HG02759 (cell line): ENCODE measurements at regions not wholly inside any gene's neighbourhood (a gene's known extent, or its start where the extent isn't known, plus 50 kb on each side); places are given as distances from the start of the nearest gene placed in this dataset.

Experiments used
- ATAC-seq: cut with Tn5 transposase; IDR thresholded peaks from one replicate; pipeline ENCODE4 v1.9.1; 2021; ENCODE audit warnings: mild to moderate bottlenecking, moderate library complexity; ENCODE audit not compliant: unreplicated experiment

DNA sequence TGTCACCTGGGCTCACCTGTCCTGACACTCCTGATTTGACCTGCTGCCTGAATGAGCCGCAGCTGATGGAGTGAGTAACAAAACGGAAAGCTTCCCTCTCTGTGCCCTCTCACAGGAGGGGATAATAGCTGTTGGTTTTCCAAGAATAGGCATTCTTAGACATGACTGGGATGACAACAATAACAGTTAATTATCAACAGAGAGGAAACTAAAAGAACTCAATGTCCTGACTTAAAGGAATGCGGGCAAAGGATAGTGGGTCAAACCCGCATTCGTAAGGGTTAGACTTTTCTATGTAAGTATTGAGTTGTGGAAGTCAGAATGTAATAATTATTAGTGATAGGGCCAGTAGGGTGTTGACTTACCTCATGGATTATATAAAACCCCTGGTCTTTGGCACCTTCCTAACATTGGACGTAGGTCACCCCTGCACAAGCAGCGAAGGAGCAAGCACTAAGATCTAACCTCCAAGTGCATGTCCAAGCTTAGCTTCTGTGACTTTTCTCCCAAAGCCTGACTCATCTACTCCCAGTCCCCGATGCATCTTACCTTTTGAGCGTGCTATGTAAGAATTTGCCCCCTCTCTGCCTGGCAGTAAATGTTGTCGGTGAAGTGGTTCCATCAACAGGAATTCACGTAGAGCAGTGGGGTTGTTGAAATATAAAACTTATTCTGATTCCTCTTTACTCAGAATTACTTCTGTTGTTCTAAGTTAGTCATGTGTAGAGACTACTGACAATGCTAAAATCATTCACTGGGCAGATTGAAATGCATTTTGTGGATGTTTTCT is 442.3 kb downstream of the FGF9 start:
- ATAC-seq: no peak

DNA sequence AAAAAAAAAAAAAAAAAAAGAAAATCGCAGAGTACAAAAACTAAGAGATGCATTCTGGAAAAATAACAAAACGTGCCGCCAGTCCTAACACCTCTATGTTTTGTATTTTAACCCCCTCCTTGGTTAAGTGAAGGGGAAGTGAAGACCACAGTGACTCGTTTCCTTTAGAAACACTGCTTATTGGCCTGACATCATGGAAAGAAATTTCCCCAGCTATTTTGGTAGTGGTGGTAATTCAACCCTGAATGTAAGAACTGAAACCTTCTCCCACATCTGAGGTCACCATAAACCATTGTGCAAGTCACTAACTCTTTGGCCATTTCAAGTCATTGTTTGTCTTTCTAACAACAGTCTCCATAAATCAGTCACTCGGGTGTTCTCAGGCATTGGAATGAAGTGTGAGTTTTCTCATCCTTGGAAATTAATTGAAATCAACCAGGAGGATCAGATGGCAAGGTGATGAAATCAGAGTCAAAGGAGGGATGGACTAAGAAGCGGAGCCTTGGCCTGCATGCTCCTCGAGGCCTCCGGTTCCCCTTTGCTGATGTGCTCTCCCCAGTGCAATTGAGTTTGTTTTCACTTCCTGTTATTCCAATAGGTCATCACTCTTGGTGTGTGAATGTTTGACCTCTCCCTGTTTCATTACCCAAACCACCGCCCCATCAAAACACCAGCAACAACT is 443.9 kb downstream of the FGF9 start:
- ATAC-seq: peak; percentile 92

DNA sequence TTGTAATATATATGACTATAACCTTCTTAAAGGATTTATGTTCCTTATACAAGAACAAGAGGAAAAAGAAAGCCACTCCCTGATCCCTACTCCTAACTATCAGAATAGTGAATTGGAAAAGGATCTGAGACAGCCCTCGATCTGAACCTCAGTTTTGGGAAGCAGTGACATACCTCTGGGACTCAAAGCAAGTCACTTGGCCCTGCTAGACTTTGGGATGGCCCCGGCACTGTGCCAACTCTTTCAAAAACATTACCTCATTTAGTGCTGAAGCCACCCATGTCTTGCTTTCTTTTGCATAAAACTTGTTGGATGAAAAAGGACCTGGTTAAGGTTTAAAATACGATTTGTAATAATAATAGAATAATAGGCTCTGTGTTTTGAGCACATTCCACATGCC is 447.3 kb downstream of the FGF9 start:
- ATAC-seq: no peak

DNA sequence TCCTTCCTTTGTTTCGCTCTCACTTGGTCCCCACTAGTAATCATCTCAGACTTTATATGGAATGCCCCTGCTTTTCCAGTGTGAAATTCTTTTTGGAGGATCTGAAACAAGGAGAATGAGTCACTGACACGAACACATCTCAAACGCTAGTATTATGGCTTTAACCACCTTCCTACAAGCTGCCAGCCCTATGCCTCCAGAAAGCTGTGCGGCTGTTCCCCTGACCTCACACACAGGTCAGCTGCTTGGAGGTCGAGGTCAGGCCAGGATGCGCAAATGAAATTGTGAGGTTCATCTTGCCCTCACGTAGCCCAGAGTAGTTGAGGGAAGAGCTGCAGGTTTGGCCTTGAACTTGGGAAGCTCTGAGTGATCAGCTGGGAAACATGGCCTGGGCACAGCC is 449.8 kb downstream of the FGF9 start:
- no peak for ATAC-seq

DNA sequence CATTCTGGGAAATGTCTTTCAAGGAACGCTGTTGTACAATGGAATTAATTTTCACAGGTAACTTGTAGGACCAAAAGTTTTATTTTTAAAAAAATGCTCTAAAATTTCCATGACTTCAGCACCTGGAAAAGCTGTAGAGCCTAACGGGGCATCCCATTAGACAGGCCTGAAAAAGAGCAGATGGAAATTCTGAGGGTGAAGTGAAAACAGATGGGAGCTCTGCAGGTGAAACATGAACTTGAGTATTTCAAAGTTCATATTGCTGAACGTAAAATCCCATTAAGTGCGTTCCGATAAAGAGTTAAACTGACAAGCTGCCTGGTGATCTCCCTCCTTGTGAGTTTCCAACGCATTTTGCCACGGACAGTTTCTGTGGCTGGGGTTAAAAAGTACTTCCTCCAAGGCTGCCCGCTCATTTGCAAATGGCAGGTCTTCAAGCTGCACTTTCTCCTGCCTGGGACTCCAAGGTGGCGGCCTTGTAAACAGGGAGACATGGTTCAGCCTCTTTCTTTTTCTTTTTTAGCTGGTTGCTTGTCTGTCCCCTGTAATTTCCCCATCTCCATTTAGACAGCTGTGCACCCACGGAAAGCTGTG is 450.4 kb downstream of the FGF9 start:
- peak; percentile 41 for ATAC-seq

DNA sequence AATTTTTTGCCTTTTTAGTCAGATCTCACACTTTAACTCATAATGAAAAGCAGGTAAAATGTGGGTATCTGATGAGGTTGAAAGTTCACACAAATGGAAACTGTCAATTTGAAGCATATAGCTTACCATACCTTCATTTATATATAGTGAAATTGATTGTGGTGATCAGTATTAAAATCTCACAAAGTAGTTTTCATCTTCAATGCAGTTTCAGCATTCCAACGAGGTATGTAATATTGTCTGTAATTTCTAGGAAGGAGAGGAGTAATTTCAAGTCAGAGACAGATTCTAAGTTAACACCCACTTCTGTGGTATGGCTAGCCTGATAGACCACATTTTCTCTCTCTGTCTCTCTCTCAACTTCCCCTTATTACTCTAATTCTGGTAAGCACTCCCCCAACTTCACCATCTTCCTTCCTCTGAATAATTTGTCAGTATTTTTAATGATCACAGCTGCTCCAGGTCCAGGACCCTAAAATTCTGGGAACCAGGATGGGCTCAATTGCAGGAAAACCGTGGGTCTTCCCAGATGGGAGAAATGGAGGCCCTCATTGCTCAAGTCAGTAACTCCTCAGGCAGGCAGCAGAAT is 455.7 kb downstream of the FGF9 start:
- ATAC-seq: peak; percentile 94

DNA sequence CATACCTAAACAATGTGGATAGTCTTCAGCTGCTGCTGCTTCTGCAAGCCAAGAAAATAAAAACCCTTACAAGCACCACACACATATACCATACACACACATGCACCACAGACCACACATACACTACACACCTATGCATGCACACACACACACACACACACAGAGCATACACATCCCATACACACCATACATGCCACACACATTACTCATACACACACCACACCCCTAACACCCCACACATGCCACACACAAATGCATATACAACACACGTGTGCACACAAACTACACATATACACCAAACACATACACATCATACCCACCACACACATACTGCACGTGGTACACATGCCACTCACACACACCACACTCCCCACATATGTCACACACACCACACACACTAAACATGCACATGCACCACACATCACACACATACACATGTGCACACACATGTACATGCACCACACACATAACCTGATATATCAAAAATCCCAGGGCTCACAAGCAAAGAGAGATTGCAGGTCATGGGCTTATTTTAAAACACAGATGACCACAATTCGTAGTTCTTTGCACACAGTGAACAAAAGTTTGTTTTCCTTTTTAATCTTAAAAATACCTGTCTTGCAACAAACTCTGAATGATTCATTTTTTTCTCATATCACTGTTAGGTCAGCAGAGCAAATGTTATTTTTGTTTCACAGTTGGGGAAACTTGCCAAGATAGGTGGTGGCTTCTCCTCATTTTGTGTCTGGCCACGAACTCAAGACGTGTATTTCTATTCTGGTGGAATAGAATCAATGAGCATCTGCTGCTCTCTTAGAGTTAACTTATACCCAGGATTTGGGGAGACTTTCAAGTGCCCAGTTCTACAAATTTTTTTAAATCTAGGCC is 456.6 kb downstream of the FGF9 start:
- no peak for ATAC-seq

DNA sequence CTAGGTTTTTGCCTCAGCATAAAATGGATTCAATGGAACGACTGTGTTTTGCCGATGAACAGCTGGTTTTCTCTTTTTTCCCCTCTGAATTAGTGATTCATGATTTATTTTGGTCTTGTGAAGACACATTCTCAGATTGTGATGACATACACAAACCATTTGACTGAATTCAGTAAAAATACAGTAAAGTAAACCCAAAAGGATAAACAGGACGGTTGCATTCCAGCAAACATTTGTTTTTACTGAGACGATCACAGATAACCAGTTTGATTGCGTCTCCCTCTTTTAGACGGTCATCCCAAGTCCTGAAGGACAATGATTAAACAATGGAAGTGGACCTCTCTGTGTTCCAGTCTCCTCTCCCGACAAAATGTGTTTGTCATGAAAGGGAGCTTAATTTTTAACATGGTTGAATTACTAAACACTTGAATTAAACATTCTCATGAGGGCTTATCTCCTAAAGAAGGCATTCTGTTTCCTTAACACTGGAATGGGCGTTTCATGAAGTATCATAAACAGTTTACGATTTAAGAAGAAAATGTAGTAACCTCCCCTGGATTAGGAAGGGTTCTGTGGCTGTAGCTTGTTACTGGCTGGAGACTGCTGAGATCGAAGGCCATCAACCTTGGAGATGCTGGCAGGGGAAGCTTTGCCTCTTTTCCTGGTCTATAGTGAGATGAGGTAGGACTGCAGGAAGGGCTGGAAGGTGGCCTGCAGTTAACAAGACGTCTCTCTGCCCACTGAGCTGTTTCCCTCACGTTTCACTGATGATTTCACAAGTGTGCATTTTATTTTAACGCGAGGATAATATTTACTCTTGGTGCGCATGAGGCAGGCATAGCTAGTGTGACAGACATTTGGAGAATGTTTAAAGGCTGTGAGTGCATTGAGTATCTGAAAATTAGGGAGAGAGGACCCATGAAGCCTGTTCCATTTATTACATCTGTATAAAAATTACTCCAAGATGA is 457.9 kb downstream of the FGF9 start:
- ATAC-seq: no peak

DNA sequence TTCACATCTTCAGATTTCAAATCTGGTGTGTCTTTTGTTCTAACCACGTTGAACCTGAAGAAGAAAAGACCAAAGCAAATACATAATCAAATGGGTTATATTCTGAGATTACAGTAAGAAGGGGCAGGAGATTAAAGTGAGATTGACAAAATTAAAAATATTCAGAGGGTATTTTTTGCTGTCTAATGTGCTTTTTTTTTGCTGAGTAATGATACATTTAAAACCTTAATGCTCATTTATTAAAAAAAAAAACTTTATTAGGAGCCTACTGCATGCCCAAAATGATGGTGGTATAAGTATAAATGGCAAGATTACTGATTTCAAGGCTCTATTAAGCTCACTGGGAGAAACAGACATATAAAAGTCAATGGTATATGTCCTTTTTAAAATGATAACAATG is 459.4 kb downstream of the FGF9 start:
- ATAC-seq: no peak

DNA sequence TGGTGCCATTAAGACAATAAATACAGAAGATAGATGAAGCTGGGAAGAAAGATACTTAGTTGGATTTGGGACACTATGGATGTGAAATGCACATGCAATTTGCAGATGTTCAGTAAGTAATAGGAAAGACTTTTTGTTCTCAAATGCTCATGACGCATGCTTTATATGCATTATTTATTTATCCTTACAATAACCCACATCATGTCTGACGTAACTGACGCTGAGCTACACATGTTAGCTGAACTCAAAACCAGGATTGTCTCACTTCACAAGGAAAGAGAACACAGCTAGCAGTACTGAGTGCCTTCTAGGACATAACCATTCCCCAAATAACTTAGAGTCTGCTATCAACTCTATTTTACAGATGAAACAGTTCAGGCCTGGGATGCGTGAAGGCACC is 463.4 kb downstream of the FGF9 start:
- ATAC-seq: no peak

DNA sequence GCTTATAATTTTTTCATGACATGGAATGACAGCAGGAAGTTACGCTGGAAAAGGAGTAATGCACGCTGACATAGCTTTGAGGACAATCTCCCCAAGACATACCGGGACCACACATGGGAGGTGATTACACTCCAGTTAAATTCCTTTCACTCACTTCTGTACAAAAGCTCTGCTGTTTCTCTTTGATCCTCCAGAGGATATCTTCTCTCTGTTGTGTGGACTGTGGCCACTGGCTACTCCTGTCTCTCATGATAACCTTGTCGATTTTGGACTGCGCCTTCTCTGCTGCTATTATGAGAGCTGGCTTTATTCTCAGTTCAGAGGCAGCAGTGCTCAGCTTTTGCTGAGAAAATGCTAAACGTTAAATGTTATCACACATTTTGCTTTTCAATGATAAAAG is 464.6 kb downstream of the FGF9 start:
- ATAC-seq: no peak

DNA sequence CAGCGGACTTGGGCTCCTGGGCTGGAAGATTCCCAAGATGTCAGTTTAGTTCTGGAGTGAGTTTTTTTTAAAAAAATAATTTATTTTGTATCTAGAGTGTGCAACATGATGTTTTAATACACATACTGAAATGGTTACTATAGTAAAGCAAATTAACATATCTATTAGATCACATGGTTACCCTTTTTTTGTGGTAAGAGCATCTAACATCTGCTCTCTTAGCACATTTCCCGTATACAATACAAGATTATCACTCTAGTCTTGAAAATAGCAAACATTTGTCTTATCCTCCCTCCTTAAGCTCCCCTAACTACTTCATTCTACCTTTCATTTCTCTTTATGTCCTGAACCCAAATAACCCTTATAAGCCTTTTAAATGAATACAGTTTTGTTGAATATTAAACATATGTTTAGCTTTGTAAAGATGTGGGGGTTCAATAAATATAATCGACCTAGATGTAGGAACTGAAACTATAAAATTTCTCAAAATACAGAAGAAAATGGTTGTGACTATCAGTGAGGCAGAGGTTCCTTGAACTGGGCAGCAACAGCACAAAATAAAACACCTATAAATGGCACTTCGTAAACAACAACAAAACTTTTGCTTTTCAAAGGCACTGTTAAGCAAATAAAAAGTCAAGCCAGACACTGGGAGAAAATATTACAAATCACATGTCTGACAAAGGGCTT is 466.6 kb downstream of the FGF9 start:
- ATAC-seq: no peak

DNA sequence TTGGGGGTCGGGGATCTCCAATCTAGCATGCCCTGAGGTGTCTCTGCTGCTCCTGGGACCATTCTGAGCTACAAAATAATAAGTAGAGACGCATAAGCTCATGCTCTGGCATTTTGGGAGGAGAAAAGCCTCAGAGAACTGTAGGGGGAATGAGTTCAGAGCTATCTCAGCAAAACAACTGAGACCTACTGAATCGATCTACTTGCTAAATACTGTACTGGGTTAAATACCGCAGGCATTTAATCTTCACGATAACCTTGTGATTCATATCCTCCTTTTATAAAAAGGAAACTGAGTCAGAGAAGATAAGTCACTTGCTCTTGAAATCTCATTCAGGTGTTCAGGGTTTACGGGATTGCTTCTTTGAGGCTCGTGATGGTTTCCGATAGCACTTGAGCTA is 468.1 kb downstream of the FGF9 start:
- no peak for ATAC-seq

DNA sequence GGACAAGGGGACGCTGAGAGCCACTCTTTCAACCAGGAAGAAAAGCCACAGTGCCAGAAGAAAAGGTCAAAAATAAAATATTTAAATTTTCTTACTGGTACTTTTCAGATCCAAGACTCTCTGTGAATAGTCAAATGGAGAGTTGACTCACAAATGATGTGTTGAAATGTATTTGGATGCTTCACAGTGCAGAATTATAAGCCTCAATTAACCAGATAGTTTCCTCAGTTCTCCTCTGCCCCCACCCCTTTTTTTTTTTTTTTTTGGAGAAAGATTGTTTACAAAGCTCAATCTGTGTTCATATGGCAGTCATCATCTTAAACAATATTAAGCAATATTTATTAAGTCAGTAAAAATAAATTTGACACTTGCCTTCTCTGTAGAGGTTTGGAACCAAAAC is 470.8 kb downstream of the FGF9 start:
- ATAC-seq: no peak

DNA sequence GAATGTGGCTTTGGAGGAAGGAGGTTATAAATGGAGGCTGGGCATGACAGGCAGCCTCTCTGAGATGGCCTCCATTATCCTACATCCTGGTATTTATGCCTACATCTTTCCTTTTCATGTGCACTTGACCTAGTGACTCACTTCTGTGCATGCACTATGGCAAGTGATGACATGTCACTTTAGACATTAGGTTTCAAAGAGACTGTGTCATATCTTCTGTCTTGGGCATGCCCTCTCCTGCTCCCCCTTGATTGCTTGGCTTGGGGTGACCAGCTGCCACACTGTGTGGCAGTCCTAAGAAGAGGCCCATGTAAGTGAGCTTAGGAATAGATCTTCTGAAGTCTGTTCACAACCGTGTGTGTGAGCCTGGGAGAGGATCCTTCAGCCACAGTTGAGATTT is 472.8 kb downstream of the FGF9 start:
- no peak for ATAC-seq

DNA sequence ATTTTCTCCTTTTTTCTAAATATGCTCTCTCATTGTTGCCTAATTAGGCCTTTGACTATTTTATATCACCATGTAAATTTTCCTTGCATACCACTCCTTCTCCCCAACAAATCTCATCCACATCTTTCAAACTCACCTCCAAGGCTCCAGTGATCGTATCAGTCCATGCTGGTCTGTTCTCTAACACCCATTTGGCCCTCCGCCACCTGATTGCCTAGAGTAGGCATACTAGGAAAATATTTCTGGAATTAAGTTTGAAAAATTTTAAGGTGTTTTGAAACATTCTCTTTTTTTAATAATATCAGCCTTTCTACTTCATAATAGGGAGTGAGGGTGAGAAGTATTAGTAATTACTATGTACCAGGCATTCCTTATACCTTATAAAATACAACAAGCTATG is 473.9 kb downstream of the FGF9 start:
- ATAC-seq: no peak

DNA sequence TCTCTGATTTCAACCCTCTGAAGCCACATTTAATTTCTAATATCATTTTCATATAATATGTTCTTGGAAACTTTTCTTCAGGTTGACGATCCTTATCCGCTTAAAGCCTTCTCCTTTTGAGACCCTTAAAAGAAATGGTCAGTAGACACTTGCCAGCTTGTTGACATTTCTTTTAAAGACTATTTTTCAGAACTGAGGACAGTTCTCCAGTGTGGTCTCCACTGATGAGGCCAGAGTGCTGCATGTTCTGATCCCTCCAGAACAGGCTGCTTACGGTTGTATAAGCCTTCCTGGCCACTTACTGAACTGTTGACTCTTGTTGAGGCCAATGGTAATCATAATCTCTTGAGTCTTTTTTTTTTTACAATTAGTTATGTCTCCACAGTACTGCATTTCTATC is 477.3 kb downstream of the FGF9 start:
- ATAC-seq: no peak

DNA sequence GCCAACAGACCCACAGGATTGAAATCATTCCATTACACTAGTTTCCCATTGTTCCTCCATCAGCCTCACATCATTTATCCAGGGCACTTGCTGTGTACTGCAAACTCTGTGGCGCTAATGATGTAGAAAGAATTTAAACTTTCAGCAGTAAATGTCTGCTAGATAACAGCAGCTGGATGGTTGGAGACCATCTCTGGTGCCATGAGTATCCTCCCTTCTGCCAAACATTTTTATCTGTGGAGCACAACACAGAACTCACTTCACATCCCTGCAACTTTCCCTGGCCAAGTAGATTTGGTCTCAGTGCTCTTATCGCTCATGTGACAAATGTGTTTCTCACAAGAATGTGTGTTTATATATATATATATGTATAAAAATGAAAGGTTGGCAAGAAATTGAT is 481.9 kb downstream of the FGF9 start:
- ATAC-seq: no peak

DNA sequence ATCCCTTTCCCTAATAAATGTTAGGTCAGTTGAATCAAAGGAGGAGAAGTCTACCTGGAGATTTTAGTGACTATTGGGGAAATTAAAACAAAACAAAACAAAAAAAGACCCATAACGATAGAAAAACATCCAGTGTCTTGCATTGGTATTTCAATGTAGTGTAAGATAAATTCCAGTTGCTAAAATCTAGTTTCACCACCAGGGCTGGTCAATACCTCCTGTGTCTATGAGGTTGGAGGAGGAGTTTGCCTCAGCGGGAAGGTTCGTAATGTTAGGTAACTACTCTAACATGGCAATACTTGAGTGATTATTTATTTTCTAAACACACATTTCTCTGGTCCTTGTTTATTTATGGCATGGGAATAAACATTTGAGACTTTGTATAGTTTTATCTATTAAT is 483.2 kb downstream of the FGF9 start:
- no peak for ATAC-seq
